Panc1 (cell line): ENCODE measurements at regions not wholly inside any gene's neighbourhood (a gene's known extent, or its start where the extent isn't known, plus 50 kb on each side); places are given as distances from the start of the nearest gene placed in this dataset.
"Not testable (repeated sequence)": the region's sequence is repeated elsewhere in the genome, so short reads cannot be mapped to it uniquely, and the experiment has no call there.

Experiments used
- ATAC-seq: fragments of 200-7000 bp; cut with Tn5 transposase; 2 replicates; pipeline ENCODE4 v1.9.1; 2020; ENCODE audit warnings: mild to moderate bottlenecking, moderate library complexity
- BruUV-seq: library from RNA; stranded (reverse); fragments of 400-500 nt; replicated peaks from 2 replicates; lab custom pipeline; 2021; lab: Mats Ljungman, UMichigan
- CTCF ChIA-PET: fragments of 300-600 bp; sonication (Branson Sonifier 250); formaldehyde crosslinking; loops from one replicate; lab custom pipeline; 2022; ENCODE audit warnings: antibody characterized with exemption; lab: Charles Lee
- POLR2A ChIA-PET: fragments of 300-600 bp; sonication (Branson Sonifier 250); formaldehyde crosslinking; loops from one replicate; lab custom pipeline; 2022; ENCODE audit warnings: antibody characterized with exemption; lab: Charles Lee
- DNase-seq: peaks from one replicate; pipeline ENCODE4 v3.0.0-alpha.2; 2010; ENCODE audit warnings: low read depth, low spot score
- H3K27ac ChIP-seq: 2 replicates; pipeline ENCODE4 v1.5.1; 2011; ENCODE audit warnings: mild to moderate bottlenecking, low read length, inconsistent platforms
- H3K27me3 ChIP-seq: fragments of 200-500 bp; sonication (Bioruptor generic); 2 replicates; pipeline ENCODE4 v1.6.0; 2014; ENCODE audit warnings: low read length, inconsistent platforms; ENCODE audit not compliant: control insufficient read depth, insufficient read depth
- H3K36me3 ChIP-seq: fragments of 200-500 bp; sonication (Bioruptor generic); 2 replicates; pipeline ENCODE4 v1.5.1; 2014; ENCODE audit warnings: inconsistent platforms, mild to moderate bottlenecking, low read length, moderate library complexity; ENCODE audit not compliant: control insufficient read depth, insufficient read depth
- H3K4me1 ChIP-seq: 2 replicates; pipeline ENCODE4 v1.5.1; 2011; ENCODE audit warnings: inconsistent platforms, mild to moderate bottlenecking, low read length, moderate library complexity; ENCODE audit not compliant: control insufficient read depth, insufficient read depth
- H3K4me3 ChIP-seq, 2 experiments: 2 replicates each; pipeline ENCODE4 v1.5.1; 2011 to 2012; ENCODE audit warnings: low read depth in 2 of 2, low read length in 2 of 2, mild to moderate bottlenecking in 2 of 2, inconsistent platforms in 1 of 2, moderate library complexity in 1 of 2
- H3K9me3 ChIP-seq: fragments of 200-500 bp; sonication (Bioruptor generic); 2 replicates; pipeline ENCODE4 v1.5.1; 2014; ENCODE audit warnings: low read depth, mild to moderate bottlenecking, inconsistent platforms, low read length, moderate library complexity; ENCODE audit not compliant: control insufficient read depth, insufficient read depth
- POLR2AphosphoS5 ChIP-seq: IDR thresholded peaks from 2 replicates; pipeline ENCODE4 v1.6.1; 2012; ENCODE audit warnings: mild to moderate bottlenecking, low read depth, low read length, moderate library complexity
- SIN3A ChIP-seq: IDR thresholded peaks from 2 replicates; pipeline ENCODE4 v1.6.1; 2012; ENCODE audit warnings: low read depth, mild to moderate bottlenecking, low read length, moderate library complexity, borderline replicate concordance; ENCODE audit not compliant: insufficient read depth
- TCF7L2 ChIP-seq: IDR thresholded peaks from 2 replicates; pipeline ENCODE4 v1.6.1; 2011; ENCODE audit warnings: mild to moderate bottlenecking, low read depth, low read length, inconsistent platforms
- in situ Hi-C: cut with HindIII; loops from 2 replicates; pipeline ENCODE4 v1.10.0; 2016; ENCODE audit warnings: low sequenced_read_pairs, low pct_unique_long_range_greater_than_20kb
- intact Hi-C: fragments of 100-400 bp; cut with micrococcal nuclease; formaldehyde crosslinking; loops from one replicate; pipeline ENCODE4 v1.10.0; 2022; ENCODE audit not compliant: unreplicated experiment
- TF ChIP-seq, protein P1 (sequence below): fragments of 450-650 bp; IDR thresholded peaks from 2 replicates; pipeline ENCODE4 v1.5.1; 2017; ENCODE audit warnings: mild to moderate bottlenecking
- TF ChIP-seq, protein P2 (sequence below), 2 experiments: IDR thresholded peaks; 2 replicates each; pipeline ENCODE4 v1.6.1; 2011 to 2012; ENCODE audit warnings: low read depth in 2 of 2, control low read depth in 1 of 2, low read length in 1 of 2, mild to moderate bottlenecking in 1 of 2, moderate library complexity in 1 of 2; ENCODE audit not compliant: insufficient read depth in 1 of 2

DNA sequence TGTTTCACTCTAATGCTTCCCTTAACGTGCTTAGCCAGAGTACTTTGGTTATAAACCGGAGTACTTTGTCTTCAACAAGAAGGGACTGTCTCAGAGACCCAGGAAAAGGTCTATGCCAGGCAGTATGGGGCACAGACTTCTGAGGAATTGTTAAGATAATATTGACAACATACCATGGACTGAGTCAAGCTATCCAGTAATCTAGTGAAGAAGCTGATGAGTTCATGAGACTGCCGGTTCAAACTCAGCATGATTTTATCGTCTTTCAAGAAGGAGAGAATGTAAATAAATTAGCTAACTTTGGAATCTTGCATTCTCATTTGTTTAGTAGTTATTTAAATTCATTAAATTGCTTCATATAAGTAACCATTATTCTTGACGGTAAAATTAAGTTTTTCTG, 546.1 kb downstream of the PPP4R3C start:
- in situ Hi-C loops (no loop called here), intact Hi-C loops (no loop called here)
- DNase-seq = no peak
- TF ChIP-seq SIN3A = no peak
- TF ChIP-seq POLR2AphosphoS5 = no peak
- H3K27ac ChIP-seq = no peak overlapping the region
- BruUV-seq = no TSS peak
- ATAC-seq = no peak
- no peaks in the 10 kb centered on the region for H3K27me3 ChIP-seq
- H3K9me3 ChIP-seq = no peaks in the 10 kb centered on the region
- no peaks in the 10 kb centered on the region for H3K36me3 ChIP-seq
- CTCF ChIA-PET = no interaction called here
- H3K4me1 ChIP-seq = no peaks in the 10 kb centered on the region
- POLR2A ChIA-PET = no interaction called here
- no peak overlapping the region for H3K4me3 ChIP-seq

DNA sequence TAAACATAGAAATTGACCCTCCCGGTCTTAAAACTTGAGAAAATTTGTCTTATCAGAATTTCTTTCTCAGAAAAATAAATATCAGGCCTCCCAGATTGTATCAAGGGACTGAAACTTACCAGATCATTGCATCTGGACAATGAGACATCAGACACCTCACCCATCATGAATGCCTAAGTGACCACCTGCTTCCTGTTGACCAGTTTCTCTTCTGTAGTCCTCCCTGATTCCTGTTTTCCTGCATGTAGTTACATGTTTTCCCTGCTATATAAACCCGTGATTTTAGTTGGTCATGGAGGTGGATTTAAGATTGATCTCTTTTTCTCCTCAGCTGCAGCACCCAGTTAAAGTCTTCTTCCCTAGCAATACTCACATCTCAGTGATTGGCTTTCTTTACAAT, 548.1 kb downstream of the PPP4R3C start:
- no peaks in the 10 kb centered on the region for H3K27me3 ChIP-seq
- no peaks in the 10 kb centered on the region for H3K36me3 ChIP-seq
- intact Hi-C loops (no loop called here), in situ Hi-C loops (no loop called here)
- DNase-seq (no peak), ATAC-seq (no peak)
- no peaks in the 10 kb centered on the region for H3K4me1 ChIP-seq
- CTCF ChIA-PET = no interaction called here
- POLR2A ChIA-PET = no interaction called here
- H3K4me3 ChIP-seq = no peak overlapping the region
- no peaks in the 10 kb centered on the region for H3K9me3 ChIP-seq
- no peak overlapping the region for H3K27ac ChIP-seq
- TF ChIP-seq SIN3A (no peak), POLR2AphosphoS5 (no peak), TCF7L2 (no peak)
- TF ChIP-seq, protein P1, sequence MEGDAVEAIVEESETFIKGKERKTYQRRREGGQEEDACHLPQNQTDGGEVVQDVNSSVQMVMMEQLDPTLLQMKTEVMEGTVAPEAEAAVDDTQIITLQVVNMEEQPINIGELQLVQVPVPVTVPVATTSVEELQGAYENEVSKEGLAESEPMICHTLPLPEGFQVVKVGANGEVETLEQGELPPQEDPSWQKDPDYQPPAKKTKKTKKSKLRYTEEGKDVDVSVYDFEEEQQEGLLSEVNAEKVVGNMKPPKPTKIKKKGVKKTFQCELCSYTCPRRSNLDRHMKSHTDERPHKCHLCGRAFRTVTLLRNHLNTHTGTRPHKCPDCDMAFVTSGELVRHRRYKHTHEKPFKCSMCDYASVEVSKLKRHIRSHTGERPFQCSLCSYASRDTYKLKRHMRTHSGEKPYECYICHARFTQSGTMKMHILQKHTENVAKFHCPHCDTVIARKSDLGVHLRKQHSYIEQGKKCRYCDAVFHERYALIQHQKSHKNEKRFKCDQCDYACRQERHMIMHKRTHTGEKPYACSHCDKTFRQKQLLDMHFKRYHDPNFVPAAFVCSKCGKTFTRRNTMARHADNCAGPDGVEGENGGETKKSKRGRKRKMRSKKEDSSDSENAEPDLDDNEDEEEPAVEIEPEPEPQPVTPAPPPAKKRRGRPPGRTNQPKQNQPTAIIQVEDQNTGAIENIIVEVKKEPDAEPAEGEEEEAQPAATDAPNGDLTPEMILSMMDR = no peak
- TF ChIP-seq, protein P2, sequence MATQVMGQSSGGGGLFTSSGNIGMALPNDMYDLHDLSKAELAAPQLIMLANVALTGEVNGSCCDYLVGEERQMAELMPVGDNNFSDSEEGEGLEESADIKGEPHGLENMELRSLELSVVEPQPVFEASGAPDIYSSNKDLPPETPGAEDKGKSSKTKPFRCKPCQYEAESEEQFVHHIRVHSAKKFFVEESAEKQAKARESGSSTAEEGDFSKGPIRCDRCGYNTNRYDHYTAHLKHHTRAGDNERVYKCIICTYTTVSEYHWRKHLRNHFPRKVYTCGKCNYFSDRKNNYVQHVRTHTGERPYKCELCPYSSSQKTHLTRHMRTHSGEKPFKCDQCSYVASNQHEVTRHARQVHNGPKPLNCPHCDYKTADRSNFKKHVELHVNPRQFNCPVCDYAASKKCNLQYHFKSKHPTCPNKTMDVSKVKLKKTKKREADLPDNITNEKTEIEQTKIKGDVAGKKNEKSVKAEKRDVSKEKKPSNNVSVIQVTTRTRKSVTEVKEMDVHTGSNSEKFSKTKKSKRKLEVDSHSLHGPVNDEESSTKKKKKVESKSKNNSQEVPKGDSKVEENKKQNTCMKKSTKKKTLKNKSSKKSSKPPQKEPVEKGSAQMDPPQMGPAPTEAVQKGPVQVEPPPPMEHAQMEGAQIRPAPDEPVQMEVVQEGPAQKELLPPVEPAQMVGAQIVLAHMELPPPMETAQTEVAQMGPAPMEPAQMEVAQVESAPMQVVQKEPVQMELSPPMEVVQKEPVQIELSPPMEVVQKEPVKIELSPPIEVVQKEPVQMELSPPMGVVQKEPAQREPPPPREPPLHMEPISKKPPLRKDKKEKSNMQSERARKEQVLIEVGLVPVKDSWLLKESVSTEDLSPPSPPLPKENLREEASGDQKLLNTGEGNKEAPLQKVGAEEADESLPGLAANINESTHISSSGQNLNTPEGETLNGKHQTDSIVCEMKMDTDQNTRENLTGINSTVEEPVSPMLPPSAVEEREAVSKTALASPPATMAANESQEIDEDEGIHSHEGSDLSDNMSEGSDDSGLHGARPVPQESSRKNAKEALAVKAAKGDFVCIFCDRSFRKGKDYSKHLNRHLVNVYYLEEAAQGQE (IDR thresholded peaks at IDR 0.05; ENCODE audit: insufficient read depth in 1 of 2, low read depth in 2 of 2, low read length in 1 of 2) = no peak
- no TSS peak for BruUV-seq

DNA sequence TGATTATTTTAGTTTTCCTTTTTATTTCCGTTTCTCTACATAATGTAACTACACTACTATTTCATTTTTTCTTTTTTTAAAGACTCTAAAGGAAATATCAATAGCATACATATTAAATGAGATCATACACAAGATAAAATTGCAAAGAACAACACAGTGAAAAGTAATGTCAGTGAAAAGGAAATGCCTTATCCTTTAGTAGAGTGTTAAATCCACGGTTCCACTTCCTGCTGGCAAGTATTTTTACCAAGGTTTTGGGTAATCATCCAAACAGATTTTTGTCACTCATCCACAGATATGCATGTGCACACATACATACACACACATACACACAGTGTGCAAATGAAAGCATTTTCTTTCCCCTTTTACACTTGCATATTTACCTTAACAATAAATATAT, 548.9 kb downstream of the PPP4R3C start:
- intact Hi-C loops = no loop called here
- ATAC-seq (no peak), DNase-seq (no peak)
- CTCF ChIA-PET = no interaction called here
- in situ Hi-C loops = no loop called here
- H3K27me3 ChIP-seq = no peaks in the 10 kb centered on the region
- TF ChIP-seq, protein P2 (IDR thresholded peaks at IDR 0.05; ENCODE audit: insufficient read depth in 1 of 2, low read depth in 2 of 2, low read length in 1 of 2) = no peak
- TF ChIP-seq POLR2AphosphoS5 (no peak), SIN3A (no peak), TCF7L2 (no peak)
- TF ChIP-seq, protein P1 = no peak
- POLR2A ChIA-PET = no interaction called here
- no peak overlapping the region for H3K4me3 ChIP-seq
- BruUV-seq = no TSS peak
- H3K4me1 ChIP-seq = no peaks in the 10 kb centered on the region
- no peak overlapping the region for H3K27ac ChIP-seq
- no peaks in the 10 kb centered on the region for H3K36me3 ChIP-seq
- no peaks in the 10 kb centered on the region for H3K9me3 ChIP-seq

DNA sequence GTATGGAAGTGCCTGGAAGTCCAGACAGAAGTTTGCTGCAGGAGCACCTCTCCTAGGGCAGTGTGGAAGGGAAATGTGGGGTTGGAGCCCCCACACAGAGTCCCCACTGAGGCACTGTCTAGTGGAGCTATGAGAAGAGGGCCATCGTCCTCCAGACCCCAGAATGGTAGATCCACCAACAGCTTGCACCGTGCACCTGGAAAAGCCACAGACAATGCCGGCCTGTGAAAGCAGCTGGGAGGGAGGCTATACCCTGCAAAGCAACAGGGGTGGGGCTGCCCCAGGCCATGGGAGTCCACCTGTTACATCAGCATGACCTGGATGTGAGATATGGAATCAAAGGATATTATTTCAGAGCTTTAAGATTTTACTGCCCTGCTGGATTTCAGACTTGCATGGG, 551.4 kb downstream of the PPP4R3C start:
- H3K4me3 ChIP-seq, BruUV-seq, H3K36me3 ChIP-seq, H3K27me3 ChIP-seq, H3K4me1 ChIP-seq, ATAC-seq, intact Hi-C loops, in situ Hi-C loops, CTCF ChIA-PET, H3K27ac ChIP-seq, DNase-seq, H3K9me3 ChIP-seq, POLR2A ChIA-PET: not testable (repeated sequence)
